Stromal cell of bone marrow (primary cell): ENCODE measurements at regions not wholly inside any gene's neighbourhood (a gene's known extent, or its start where the extent isn't known, plus 50 kb on each side); places are given as distances from the start of the nearest gene placed in this dataset.
"Not testable (repeated sequence)": the region's sequence is repeated elsewhere in the genome, so short reads cannot be mapped to it uniquely, and the experiment has no call there.

ENCODE experiments used
- DNase-seq: peaks from one replicate; pipeline ENCODE4 v3.0.0-alpha.2; 2012; ENCODE audit warnings: low read depth

- DNase-seq = no peak
These were observed 1289.0 kb downstream of the SLITRK1 start for GRCh38 chr13:82593239-82593638.

GRCh38 chr13:82571653-82572052 is 1310.6 kb downstream of the SLITRK1 start:
- peak; percentile 52 for DNase-seq

GRCh38 chr13:82569581-82569980 is 1312.7 kb downstream of the SLITRK1 start:
- peak; percentile 5 for DNase-seq

GRCh38 chr13:82566864-82567263 is 1315.4 kb downstream of the SLITRK1 start:
- DNase-seq = no peak

GRCh38 chr13:82565201-82565600 is 1317.1 kb downstream of the SLITRK1 start:
- no peak for DNase-seq

GRCh38 chr13:82560889-82561288 is 1321.4 kb downstream of the SLITRK1 start:
- DNase-seq = no peak

GRCh38 chr13:82522872-82523271 is 1359.4 kb downstream of the SLITRK1 start:
- DNase-seq = no peak

GRCh38 chr13:82506805-82507414 is 1375.4 kb downstream of the SLITRK1 start:
- no peak for DNase-seq

- no peak for DNase-seq
These were observed 1380.4 kb downstream of the SLITRK1 start for GRCh38 chr13:82501834-82502233.

- no peak for DNase-seq
These were observed 1401.9 kb downstream of the SLITRK1 start for GRCh38 chr13:82480415-82480814.

GRCh38 chr13:82477436-82477835 is 1404.8 kb downstream of the SLITRK1 start:
- no peak for DNase-seq

- no peak for DNase-seq
These were observed 1414.6 kb downstream of the SLITRK1 start for GRCh38 chr13:82467626-82468025.

- DNase-seq = not testable (repeated sequence)
These were observed 1422.7 kb downstream of the SLITRK1 start for GRCh38 chr13:82459575-82459974.

GRCh38 chr13:82458169-82458568 is 1424.1 kb downstream of the SLITRK1 start:
- DNase-seq = no peak

GRCh38 chr13:82457548-82457947 is 1424.7 kb downstream of the SLITRK1 start:
- DNase-seq = not testable (repeated sequence)

- DNase-seq = no peak
These were observed 1434.7 kb downstream of the SLITRK1 start for GRCh38 chr13:82447416-82448077.

GRCh38 chr13:82439159-82439904 is 1442.9 kb downstream of the SLITRK1 start:
- no peak for DNase-seq

- no peak for DNase-seq
These were observed 1444.0 kb downstream of the SLITRK1 start for GRCh38 chr13:82438320-82438719.

- DNase-seq = no peak
These were observed 1446.1 kb downstream of the SLITRK1 start for GRCh38 chr13:82436099-82436585.

GRCh38 chr13:82432949-82433348 is 1449.3 kb downstream of the SLITRK1 start:
- DNase-seq = no peak

GRCh38 chr13:82412749-82413148 is 1469.5 kb downstream of the SLITRK1 start:
- no peak for DNase-seq

GRCh38 chr13:82407321-82407720 is 1475.0 kb downstream of the SLITRK1 start:
- DNase-seq = no peak

- DNase-seq = no peak
These were observed 1507.6 kb downstream of the SLITRK1 start for GRCh38 chr13:82374719-82375118.
